ENCODE measurements at regions not wholly inside any gene's neighbourhood (a gene's known extent, or its start where the extent isn't known, plus 50 kb on each side); places are given as distances from the start of the nearest gene placed in this dataset.

DNA sequence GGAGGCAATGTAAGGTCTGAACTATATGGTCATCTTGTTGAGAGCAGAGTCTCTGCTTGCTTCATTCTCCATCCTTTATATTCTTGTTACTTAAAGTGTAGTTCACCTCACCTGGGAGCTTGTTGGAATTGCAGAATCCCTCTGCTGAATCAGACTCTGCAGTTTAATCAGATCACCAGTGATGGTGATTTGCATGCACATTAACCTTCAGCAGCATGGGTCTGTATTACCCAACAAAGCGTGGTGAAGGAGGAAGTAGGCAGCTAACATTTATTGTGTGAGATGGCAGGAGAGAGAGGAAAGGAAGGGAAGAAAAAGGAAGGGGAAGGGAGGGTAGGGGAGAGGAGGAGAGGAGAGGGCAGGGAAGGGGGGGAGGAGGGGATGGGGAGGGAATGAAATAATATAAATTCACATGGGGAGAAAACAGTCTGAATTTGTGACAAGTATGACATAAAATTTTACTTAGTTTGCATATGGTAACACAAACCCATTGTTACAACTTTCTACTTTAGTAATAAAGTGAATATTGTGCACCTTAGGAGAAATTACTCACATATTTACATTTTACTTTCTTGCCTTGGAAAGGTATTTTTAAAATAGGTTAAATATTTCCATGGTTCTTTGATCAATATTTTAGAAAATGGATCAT is 740.7 kb downstream of the DHX35 start:
- DNase-seq (ENCODE audit: low read depth in 3 of 3) = no peak

DNA sequence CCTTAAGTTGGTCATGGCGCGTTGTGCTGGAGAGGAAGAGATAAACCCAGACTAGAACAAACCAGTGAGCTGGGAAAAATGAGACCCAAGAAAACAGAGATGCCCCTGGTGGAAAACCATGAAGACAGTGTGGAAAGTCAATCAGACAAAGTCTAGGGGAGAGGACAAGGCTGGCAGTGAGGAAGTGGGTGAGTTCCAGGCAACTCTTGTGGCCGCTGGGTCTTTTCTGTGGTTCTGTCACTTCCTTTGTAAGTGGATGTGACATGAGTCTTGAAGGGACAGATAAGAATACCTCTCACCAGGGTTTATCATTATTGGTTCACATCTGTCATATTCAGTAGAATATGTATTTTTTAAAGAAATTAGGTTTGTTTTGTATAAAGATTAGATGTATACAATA is 738.4 kb downstream of the DHX35 start:
- no peak for DNase-seq (ENCODE audit: low read depth in 3 of 3)

DNA sequence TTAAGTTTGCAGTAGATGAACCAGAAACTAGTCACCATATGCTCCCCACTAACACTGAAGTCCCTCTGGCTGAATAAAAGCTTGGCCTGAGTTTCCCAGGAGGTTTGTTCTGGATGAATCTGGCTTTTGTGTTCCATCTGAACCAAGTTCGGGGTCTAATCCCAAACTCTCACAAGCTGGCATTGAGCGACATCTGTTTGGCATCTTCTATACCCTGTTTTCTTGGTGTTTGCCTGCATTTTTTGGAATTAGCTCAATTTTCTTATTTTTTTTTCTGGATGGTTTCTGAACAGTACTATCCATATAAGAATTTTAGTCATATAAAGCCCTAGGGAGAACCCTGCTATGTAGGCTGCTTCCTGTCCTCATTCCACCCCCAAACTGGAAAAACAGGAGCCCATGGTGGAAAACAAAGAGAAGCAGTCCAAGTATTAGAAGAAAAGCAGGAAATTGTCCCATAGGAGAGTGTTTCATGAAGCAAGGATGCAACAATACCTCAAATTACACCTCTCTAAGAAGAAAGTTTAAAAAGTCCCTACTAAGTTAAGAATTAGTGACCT is 737.1 kb downstream of the DHX35 start:
- DNase-seq (ENCODE audit: low read depth in 3 of 3) = no peak

- DNase-seq (ENCODE audit: low read depth in 3 of 3) = no peak
These were observed 736.6 kb downstream of the DHX35 start for GRCh38 chr20:39698752-39699151.

DNA sequence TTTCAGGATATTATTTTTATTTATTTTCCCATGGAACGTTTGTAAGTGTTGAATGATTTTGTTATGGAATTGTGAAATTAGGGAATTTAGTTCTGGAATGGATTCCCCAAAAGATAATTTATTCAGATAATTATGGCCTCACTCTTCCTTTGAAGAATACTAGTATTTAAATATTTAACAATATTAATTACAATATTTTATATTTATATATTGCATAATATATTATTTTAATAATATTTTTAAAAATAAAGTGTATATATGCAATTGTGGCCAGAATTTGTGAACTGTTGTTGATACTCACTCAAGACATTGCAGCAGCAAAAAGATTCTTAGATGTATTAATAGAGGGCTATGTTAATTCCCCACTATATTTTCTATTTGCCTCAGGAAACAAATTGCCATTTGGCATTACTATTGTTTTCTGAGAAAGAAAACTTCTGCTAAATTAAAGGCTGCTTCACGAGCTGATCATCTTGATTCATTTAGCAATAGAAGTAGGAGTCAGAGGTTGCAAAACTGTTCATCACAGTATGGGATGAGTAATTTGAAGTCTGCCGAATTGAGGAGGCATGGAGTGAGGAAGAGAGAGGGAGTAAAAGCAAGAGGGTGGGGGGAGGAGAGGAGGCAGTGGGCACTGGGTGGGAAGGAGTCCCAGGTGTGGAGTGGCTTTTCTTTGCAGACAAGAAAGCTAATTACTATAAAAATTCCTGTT is 729.2 kb downstream of the DHX35 start:
- DNase-seq (ENCODE audit: low read depth in 3 of 3) = no peak

DNA sequence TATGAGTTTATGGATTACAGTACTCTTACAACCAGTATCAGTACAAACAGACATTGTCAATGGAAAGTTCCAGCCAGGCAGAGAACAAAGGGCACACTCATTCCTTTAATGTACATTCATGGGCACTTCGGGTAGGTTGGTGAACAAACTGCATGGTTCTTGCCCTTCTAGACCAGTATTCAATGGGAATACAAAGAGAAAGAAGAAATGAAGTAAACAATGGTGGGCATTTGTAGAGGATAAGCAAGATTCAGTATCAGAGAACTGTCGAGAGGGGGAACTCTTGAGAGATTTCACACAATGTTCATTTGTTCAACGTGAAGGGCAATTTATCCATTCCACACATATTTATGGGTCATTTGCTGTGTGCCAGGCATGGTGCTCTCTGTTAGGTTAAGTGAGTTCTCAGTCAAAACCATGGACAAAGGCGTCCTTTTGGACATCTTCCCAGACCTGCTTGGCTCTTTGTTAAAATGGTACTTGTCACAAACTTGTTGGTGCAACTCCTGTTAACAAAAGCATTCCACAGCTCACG is 714.8 kb downstream of the DHX35 start:
- no peak for DNase-seq (ENCODE audit: low read depth in 3 of 3)

DNA sequence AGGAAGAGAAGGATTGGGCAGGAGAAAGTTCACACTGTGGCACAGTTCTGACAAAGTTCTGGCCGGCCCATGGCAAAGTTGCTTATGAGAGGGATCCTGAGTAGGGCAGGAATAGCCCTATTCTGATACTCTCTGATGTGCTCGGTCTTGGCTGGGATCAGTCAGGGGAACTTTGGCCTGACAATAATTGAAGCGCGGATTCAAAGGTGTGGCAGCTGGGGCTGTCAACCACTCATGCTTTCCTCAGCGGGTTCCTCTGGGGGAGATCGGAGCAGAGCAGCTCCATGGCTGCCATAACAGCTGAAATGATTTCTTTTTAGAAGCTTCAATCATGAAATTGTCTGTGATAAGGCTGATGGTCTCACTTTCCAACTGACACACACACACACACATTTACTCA is 714.1 kb downstream of the DHX35 start:
- DNase-seq (ENCODE audit: low read depth in 3 of 3) = no peak

GRCh38 chr20:39674842-39675241 is 712.7 kb downstream of the DHX35 start:
- DNase-seq (ENCODE audit: low read depth in 3 of 3) = no peak

GRCh38 chr20:39670988-39671387 is 708.8 kb downstream of the DHX35 start:
- no peak for DNase-seq (ENCODE audit: low read depth in 3 of 3)

DNA sequence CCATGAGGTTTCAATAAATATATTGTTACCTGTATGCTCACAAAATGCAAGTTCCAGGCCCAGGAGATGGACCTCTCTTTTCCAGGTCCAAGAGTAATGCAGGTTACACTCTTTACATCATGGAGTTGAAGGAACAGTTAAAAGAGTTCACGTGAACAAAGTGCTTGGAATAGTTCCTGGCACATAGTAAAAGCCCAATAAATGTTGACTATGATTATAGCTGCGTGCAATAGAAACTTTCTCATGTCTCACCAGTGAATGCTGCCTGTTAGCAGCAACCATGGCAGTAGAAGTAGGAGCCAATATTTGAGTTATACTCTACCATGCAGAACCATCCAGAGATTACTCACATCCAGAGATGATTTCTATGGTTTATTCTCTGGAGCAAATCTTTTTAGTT is 707.5 kb downstream of the DHX35 start:
- no peak for DNase-seq (ENCODE audit: low read depth in 3 of 3)

DNA sequence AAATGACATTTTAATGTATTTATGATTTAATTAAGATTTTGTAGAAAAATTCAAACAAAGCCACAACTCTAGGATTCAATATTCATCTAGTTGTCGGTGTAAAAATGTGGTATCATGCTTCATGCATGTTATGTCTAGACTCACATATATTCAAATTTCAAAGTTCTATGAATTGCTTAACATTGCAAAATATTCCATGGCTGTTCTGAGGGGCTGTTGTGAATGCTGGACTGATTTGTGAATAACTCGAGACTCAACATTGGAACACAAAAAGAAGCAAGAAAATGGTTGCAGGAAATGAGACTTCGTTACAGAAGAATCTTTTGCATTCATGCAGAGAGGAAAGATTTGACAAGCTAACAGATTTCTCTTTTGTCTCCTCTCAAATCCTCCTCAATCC is 705.9 kb downstream of the DHX35 start:
- no peak for DNase-seq (ENCODE audit: low read depth in 3 of 3)

DNA sequence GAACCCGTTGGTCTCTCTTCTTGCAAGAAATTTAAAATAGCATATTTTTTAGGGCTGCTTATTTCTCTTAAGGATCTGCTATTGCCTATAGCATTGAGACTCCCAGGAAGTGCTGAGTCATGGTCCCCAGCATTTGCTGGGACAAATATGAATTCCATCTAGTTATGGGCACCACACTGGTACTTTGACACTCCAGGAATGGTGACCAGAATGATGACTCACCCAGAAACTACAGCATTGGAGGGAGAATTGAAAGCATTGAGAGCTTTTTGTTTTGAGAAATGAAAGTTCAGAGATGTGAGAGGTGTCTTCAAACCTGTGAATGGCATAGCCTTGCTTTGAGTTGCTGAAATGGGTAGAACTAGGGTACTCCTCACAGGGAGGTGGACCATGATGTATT is 699.7 kb downstream of the DHX35 start:
- no peak for DNase-seq (ENCODE audit: low read depth in 3 of 3)

- DNase-seq (ENCODE audit: low read depth in 3 of 3) = no peak
These were observed 698.8 kb downstream of the DHX35 start for GRCh38 chr20:39660965-39661364.

DNA sequence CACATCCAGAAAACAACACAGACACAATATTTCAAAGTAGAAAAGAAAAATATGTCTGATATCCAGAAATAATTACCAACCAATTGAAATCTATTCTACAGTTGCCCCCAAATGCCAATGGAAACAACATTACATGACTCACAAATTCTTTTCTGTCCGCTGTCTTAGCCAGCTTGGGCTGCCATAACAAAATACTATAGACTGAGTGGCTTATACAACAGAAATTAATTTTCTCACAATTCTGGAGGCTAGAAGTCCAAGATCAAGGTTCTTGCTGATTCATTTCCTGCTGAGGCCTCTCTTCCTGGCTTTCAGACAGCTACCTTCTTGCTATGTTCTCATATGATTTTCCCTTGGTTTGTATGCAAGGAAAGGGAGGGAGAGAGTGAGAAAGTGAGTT is 698.1 kb downstream of the DHX35 start:
- DNase-seq (ENCODE audit: low read depth in 3 of 3) = no peak

DNA sequence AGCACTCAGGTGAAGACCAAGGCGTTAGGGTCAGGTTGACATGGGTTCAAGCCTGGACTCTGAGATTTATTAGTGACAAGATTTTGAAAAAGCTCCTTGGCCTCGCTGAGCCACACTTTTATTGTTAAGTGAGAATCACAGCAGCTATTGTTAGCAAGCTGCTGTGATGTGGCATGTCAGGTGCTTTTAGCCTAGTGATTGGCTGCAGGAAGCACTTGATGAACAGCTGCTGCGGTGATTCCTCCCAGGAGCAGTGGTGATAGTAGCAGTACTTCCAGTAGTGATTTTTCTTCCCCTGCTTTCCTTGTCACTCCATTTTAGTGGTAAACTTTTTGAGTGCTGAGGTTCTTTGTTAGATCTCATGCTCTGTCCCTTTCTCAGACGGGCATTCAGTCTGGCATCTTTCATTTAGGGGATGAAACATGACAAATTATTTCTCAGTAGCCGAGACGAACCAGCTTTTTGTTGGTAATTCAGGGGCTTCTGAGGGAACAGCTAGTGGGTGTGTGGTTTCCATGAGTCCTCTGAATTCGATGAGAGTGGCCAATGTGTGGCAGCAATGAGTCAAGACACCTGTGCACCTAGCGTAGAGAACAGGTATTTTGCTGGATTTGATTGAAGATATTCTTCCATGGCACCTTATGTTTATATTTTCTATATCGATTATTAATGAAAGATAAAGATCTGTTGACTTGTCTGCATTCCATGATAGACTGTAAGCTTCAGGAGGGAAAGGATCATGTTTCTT is 696.7 kb downstream of the DHX35 start:
- no peak for DNase-seq (ENCODE audit: low read depth in 3 of 3)

GRCh38 chr20:39654171-39654570 is 692.0 kb downstream of the DHX35 start:
- DNase-seq (ENCODE audit: low read depth in 3 of 3) = no peak

- DNase-seq (ENCODE audit: low read depth in 3 of 3) = no peak
These were observed 689.6 kb downstream of the DHX35 start for GRCh38 chr20:39651645-39652325.

- no peak for DNase-seq (ENCODE audit: low read depth in 3 of 3)
These were observed 684.8 kb downstream of the DHX35 start for GRCh38 chr20:39646874-39647413.

DNA sequence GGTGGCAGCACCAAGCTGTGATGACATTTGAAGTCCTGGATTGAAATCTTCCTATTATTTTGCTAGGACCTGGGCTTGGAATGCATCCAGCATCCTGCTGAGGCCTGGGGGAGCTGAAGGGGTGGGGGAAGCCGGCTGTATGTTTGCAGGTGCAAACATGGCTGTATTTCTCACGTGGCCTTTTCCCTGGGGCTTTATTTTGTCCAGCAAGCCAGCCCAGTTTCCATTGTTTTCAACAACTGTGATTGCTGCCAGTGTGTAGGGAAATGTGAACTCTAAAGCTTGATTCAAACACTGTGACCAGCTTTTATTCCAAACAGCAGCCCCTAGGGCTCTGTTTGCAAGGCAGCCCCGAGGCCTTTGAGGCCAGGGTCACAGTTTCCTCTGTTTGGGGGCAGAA is 683.0 kb downstream of the DHX35 start:
- DNase-seq (ENCODE audit: low read depth in 3 of 3) = no peak

- DNase-seq (ENCODE audit: low read depth in 3 of 3) = no peak
These were observed 681.1 kb downstream of the DHX35 start for GRCh38 chr20:39643292-39643691.

DNA sequence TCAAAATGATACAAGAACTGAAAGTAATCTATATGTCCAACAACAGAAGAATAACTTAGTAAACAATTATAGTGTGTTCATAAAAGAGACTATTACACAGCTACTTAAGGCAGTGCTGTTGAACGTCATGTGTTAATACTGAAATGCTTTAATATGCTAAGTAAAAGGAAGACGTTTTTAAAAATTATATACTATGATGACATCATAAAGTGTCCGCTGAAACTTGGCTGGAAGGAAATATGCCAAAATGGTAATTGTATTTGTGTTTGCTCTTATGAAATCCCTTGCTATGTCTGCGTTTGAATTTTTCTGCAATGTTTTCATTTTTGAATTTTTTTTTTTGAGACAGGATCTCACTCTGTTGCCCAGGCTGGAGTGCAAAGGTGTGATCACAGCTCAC is 679.3 kb downstream of the DHX35 start:
- DNase-seq (ENCODE audit: low read depth in 3 of 3) = no peak

- DNase-seq (ENCODE audit: low read depth in 3 of 3) = no peak
These were observed 678.0 kb downstream of the DHX35 start for GRCh38 chr20:39640147-39640546.

Data from stimulated activated CD4-positive, alpha-beta T cell treated with anti-CD3 and anti-CD28 coated beads, TNF-alpha, amount 100 ng/mL, for 24 hours (primary cell).